MM.1S (cell line): ENCODE measurements at regions not wholly inside any gene's neighbourhood (a gene's known extent, or its start where the extent isn't known, plus 50 kb on each side); places are given as distances from the start of the nearest gene placed in this dataset.
"Not testable (repeated sequence)": the region's sequence is repeated elsewhere in the genome, so short reads cannot be mapped to it uniquely, and the experiment has no call there.

ENCODE experiments used
- DNase-seq: peaks from one replicate; pipeline ENCODE4 v3.0.0-alpha.2; 2015
- H2AFZ ChIP-seq: fragments of 300-600 bp; sonication (generic); 2 replicates; pipeline ENCODE4 v1.6.0; 2016; ENCODE audit warnings: antibody characterized with exemption, low read length
- H3F3A ChIP-seq: fragments of 300-600 bp; sonication (generic); 2 replicates; pipeline ENCODE4 v1.6.1; 2016; ENCODE audit warnings: mild to moderate bottlenecking, antibody characterized with exemption, low read length, moderate library complexity, mixed read lengths; ENCODE audit not compliant: insufficient read depth
- H3K27ac ChIP-seq: fragments of 300-600 bp; sonication (generic); 2 replicates; pipeline ENCODE4 v1.5.1; 2016; ENCODE audit warnings: mild to moderate bottlenecking, low read length
- H3K27me3 ChIP-seq: fragments of 300-600 bp; sonication (generic); replicated peaks from 2 replicates; pipeline ENCODE4 v1.6.0; 2016; ENCODE audit warnings: low read length; ENCODE audit not compliant: insufficient read depth
- H3K36me3 ChIP-seq: fragments of 300-600 bp; sonication (generic); replicated peaks from 2 replicates; pipeline ENCODE4 v1.6.1; 2016; ENCODE audit warnings: mild to moderate bottlenecking, low read length, mixed read lengths; ENCODE audit not compliant: insufficient read depth
- H3K4me1 ChIP-seq: fragments of 300-600 bp; sonication (generic); 2 replicates; pipeline ENCODE4 v1.6.1; 2016; ENCODE audit warnings: low read length, mixed read lengths
- H3K4me2 ChIP-seq: fragments of 300-600 bp; sonication (generic); 2 replicates; pipeline ENCODE4 v1.6.0; 2016; ENCODE audit warnings: low read depth, low read length
- H3K4me3 ChIP-seq: fragments of 300-600 bp; sonication (generic); 2 replicates; pipeline ENCODE4 v1.5.1; 2016; ENCODE audit warnings: low read length, mixed read lengths
- H3K79me2 ChIP-seq: fragments of 300-600 bp; sonication (generic); 2 replicates; pipeline ENCODE4 v1.6.1; 2016; ENCODE audit warnings: mixed run types, low read length, mixed read lengths
- H3K9ac ChIP-seq: fragments of 300-600 bp; sonication (generic); 2 replicates; pipeline ENCODE4 v1.6.1; 2016; ENCODE audit warnings: low read length, mixed read lengths
- H3K9me2 ChIP-seq: fragments of 300-600 bp; sonication (generic); replicated peaks from 2 replicates; pipeline ENCODE4 v1.6.1; 2016; ENCODE audit warnings: mild to moderate bottlenecking, low read length, mixed read lengths; ENCODE audit not compliant: insufficient read depth
- H3K9me3 ChIP-seq: fragments of 300-600 bp; sonication (generic); replicated peaks from 2 replicates; pipeline ENCODE4 v1.6.1; 2016; ENCODE audit warnings: mild to moderate bottlenecking, low read length, mixed read lengths; ENCODE audit not compliant: insufficient read depth
- H4K20me1 ChIP-seq: fragments of 300-600 bp; sonication (generic); 2 replicates; pipeline ENCODE4 v1.6.1; 2016; ENCODE audit warnings: mild to moderate bottlenecking, low read length, moderate library complexity, mixed read lengths; ENCODE audit not compliant: insufficient read depth
- CTCF ChIP-seq: fragments of 300-600 bp; sonication (generic); IDR thresholded peaks from 2 replicates; pipeline ENCODE4 v1.5.1; 2016; ENCODE audit warnings: antibody characterized with exemption, low read length, mixed read lengths
- EZH2 ChIP-seq: fragments of 300-600 bp; sonication (generic); optimal IDR thresholded peaks from 2 replicates; pipeline ENCODE3; 2017; ENCODE audit warnings: low read depth, mild to moderate bottlenecking, antibody characterized with exemption, low read length, mixed read lengths
- EZH2phosphoT487 ChIP-seq: fragments of 300-600 bp; sonication (generic); IDR thresholded peaks from 2 replicates; pipeline ENCODE4 v1.6.1; 2018; ENCODE audit warnings: antibody characterized with exemption, low read length

- H3K4me1 ChIP-seq = no peaks in the 10 kb centered on the region
- no peak overlapping the region for H3K9ac ChIP-seq
- no peaks in the 10 kb centered on the region for H4K20me1 ChIP-seq
- no peak overlapping the region for H2AFZ ChIP-seq
- no peaks in the 10 kb centered on the region for H3K9me2 ChIP-seq
- H3K9me3 ChIP-seq = no peaks in the 10 kb centered on the region
- H3K27ac ChIP-seq = no peak overlapping the region
- H3K79me2 ChIP-seq = no peaks in the 10 kb centered on the region
- H3K4me2 ChIP-seq = no peak overlapping the region
- no peaks in the 10 kb centered on the region for H3K27me3 ChIP-seq
- H3K36me3 ChIP-seq = no peaks in the 10 kb centered on the region
- H3F3A ChIP-seq = no peaks in the 10 kb centered on the region
- TF ChIP-seq EZH2 = no peak
- no peak for TF ChIP-seq EZH2phosphoT487
- TF ChIP-seq CTCF = no peak
- DNase-seq = no peak
- no peak overlapping the region for H3K4me3 ChIP-seq
Observed at GRCh38 chr15:25993506-25993905, 130.4 kb upstream of the ATP10A start.

- Histone ChIP-seq H2AFZ (no peak overlapping the region), H3K9me2 (no peaks in the 10 kb centered on the region), H3K9me3 (no peaks in the 10 kb centered on the region), H3K27me3 (no peaks in the 10 kb centered on the region), H3K27ac (no peak overlapping the region), H3F3A (no peaks in the 10 kb centered on the region), H3K4me2 (no peak overlapping the region), H3K36me3 (no peaks in the 10 kb centered on the region), H4K20me1 (no peaks in the 10 kb centered on the region), H3K4me3 (no peak overlapping the region), H3K4me1 (no peaks in the 10 kb centered on the region), H3K79me2 (no peaks in the 10 kb centered on the region), H3K9ac (no peak overlapping the region)
- TF ChIP-seq EZH2phosphoT487 = no peak
- no peak for TF ChIP-seq EZH2
- no peak for TF ChIP-seq CTCF
- no peak for DNase-seq
Observed at GRCh38 chr15:25990220-25990619, 127.1 kb upstream of the ATP10A start.

- no peaks in the 10 kb centered on the region for H3K36me3 ChIP-seq
- no peaks in the 10 kb centered on the region for H3K9me3 ChIP-seq
- H3K4me3 ChIP-seq = no peak overlapping the region
- no peaks in the 10 kb centered on the region for H4K20me1 ChIP-seq
- H3K27ac ChIP-seq = no peak overlapping the region
- no peaks in the 10 kb centered on the region for H3K9me2 ChIP-seq
- no peak for DNase-seq
- no peak overlapping the region for H3K4me2 ChIP-seq
- TF ChIP-seq EZH2 (no peak), EZH2phosphoT487 (no peak)
- no peaks in the 10 kb centered on the region for H3K27me3 ChIP-seq
- no peak overlapping the region for H2AFZ ChIP-seq
- no peak overlapping the region for H3K9ac ChIP-seq
- H3F3A ChIP-seq = no peaks in the 10 kb centered on the region
- no peaks in the 10 kb centered on the region for H3K4me1 ChIP-seq
- no peaks in the 10 kb centered on the region for H3K79me2 ChIP-seq
Observed at GRCh38 chr15:25989327-25989726, 126.2 kb upstream of the ATP10A start.

GRCh38 chr15:25988716-25989115 is 125.6 kb upstream of the ATP10A start:
- not testable (repeated sequence) for H3K9me2 ChIP-seq, H3K9me3 ChIP-seq, H3K4me3 ChIP-seq, H3K4me1 ChIP-seq, DNase-seq, H3F3A ChIP-seq, H3K9ac ChIP-seq, H3K36me3 ChIP-seq, H3K4me2 ChIP-seq, H3K79me2 ChIP-seq, H2AFZ ChIP-seq, H3K27me3 ChIP-seq, H4K20me1 ChIP-seq, H3K27ac ChIP-seq
